ELR (cell line): ENCODE measurements at regions not wholly inside any gene's neighbourhood (a gene's known extent, or its start where the extent isn't known, plus 50 kb on each side); places are given as distances from the start of the nearest gene placed in this dataset.

Experiments
- DNase-seq: peaks from one replicate; pipeline ENCODE4 v3.0.0-alpha.2; 2015; ENCODE audit warnings: low read depth

DNA sequence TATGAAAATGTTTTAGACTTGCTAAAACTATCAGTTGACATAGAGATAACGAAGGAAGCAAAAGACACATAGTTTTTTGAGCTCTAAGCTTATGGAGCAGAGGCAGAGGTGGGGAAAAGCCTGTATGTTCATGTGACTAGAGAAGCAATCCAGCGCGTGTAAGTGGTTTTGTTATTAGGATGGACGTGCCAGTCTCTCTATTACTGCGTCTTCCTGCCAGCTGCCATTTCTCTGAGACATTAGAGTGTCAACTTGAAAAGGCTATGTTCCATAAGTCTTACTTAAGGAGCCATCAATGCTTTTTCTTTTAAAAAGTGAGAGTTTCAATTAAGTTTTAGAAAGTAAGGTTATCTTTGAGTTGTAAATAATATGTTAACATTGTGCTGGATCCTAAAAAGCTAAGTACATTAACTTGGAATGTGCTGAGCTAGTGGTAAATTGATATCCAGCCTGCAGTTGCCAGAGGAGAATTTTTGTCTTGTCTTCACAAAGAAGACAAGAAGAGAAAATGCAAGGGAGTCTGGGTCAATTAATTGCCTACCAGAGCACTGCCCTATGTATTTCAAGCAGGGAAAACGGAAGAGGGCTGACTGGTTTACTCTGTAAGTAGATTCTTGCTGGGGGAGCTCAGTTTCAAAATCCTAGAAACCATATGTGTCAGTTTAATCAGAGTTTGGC lies 161.8 kb upstream of the B3GALT2 start:
- DNase-seq = no peak

GRCh38 chr1:193346085-193346484 lies 159.7 kb upstream of the B3GALT2 start:
- no peak for DNase-seq

- no peak for DNase-seq
These were observed 156.4 kb upstream of the B3GALT2 start for GRCh38 chr1:193342811-193343210.

DNA sequence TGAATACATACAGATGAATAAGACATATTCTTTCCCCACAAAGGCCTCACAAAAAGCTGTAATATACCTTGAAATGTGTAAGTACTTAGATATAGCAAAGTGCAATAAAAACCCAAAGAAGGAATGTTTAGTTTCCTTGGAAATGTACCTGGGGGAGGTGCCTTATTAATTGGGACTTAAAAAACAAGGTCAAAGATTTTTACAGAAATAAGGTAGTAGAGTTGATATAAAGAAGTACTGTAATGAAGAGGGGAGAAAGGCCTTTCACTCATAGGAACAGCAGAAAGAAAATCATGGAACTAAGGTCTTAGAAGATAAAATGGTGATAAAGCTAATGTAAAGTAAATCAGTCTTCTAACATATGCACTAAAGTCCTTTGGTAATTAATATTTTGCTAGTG lies 153.9 kb upstream of the B3GALT2 start:
- no peak for DNase-seq

DNA sequence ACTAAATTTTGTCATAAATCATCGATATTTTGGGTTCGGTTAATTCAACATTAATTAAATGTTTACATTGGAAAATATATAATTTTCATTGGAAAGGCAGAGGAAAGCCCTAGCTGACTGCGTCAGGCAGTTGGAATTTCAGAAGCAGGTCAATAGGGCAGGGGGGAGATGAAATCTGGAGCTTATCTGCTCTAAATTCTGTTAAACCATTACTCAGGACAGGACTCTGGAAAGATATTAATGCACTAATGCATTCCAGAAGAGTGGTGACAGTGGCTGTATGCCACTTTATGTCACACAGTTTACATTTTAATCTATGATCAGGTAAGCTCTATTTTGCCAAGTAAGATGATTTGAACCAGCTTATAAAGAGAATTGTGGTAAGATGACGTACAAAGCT lies 153.0 kb upstream of the B3GALT2 start:
- no peak for DNase-seq

- DNase-seq = peak; percentile 64
These were observed 151.8 kb upstream of the B3GALT2 start for GRCh38 chr1:193338194-193338593.

- DNase-seq = peak; percentile 13
These were observed 149.5 kb upstream of the B3GALT2 start for GRCh38 chr1:193335806-193336428.

GRCh38 chr1:193333166-193333565 lies 146.8 kb upstream of the B3GALT2 start:
- DNase-seq = no peak

- no peak for DNase-seq
These were observed 139.9 kb upstream of the B3GALT2 start for GRCh38 chr1:193326296-193326695.

GRCh38 chr1:193325771-193326170 lies 139.4 kb upstream of the B3GALT2 start:
- DNase-seq = peak; percentile 50

- peak; percentile 52 for DNase-seq
These were observed 138.6 kb upstream of the B3GALT2 start for GRCh38 chr1:193325042-193325441.

GRCh38 chr1:193322211-193322610 lies 135.8 kb upstream of the B3GALT2 start:
- peak; percentile 90 for DNase-seq

- peak; percentile 6 for DNase-seq
These were observed 134.9 kb upstream of the B3GALT2 start for GRCh38 chr1:193321242-193321840.

- no peak for DNase-seq
These were observed 133.9 kb upstream of the B3GALT2 start for GRCh38 chr1:193320270-193320669.

GRCh38 chr1:193318347-193318746 lies 131.9 kb upstream of the B3GALT2 start:
- DNase-seq = peak; percentile 10

GRCh38 chr1:193313354-193314140 lies 127.1 kb upstream of the B3GALT2 start:
- DNase-seq = no peak

GRCh38 chr1:193312432-193312831 lies 126.0 kb upstream of the B3GALT2 start:
- no peak for DNase-seq

GRCh38 chr1:193311226-193311948 lies 125.0 kb upstream of the B3GALT2 start:
- no peak for DNase-seq

DNA sequence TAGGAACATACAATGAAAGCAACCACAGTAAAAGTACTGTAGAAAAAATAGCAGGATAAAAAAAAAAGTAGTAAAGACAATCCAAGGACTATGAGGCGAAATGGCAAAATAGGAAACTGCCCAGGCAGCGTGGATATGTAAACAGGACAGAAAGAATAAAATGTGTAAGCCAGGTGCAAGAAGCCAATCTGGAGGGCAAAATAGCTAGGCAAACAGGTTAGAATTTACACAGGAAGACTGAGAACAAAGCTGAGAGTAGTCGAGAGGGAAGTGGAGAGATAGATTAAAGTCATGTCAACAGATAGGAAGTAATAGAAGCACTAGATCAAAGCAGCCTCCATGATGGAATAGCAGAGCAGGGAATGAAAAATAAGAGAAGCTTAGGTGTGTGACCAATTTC lies 124.2 kb upstream of the B3GALT2 start:
- no peak for DNase-seq

GRCh38 chr1:193309936-193310475 lies 123.6 kb upstream of the B3GALT2 start:
- no peak for DNase-seq

GRCh38 chr1:193308438-193308837 lies 122.0 kb upstream of the B3GALT2 start:
- DNase-seq = no peak

DNA sequence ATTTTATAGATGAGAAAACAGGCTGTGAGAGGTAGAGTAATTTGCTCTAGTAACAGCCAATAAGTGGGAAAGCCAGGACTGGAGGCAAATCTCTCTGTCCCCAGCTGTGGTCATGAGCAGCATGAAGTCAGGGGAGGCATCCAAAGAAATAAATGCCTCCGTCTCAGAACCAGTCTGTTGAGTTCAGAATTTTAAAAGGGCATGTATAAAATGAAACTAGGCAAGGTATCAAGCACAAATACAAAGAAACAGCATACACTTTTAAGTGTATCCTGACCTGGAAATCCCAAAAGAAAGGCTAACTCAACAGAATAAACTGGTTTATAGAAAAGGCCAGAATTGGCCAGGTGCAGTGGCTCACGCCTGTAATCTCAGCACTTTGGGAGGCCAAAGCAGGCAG lies 120.0 kb upstream of the B3GALT2 start:
- no peak for DNase-seq
